ENCODE measurements at regions not wholly inside any gene's neighbourhood (a gene's known extent, or its start where the extent isn't known, plus 50 kb on each side); places are given as distances from the start of the nearest gene placed in this dataset.

- no peak for TF ChIP-seq CTCF (IDR thresholded peaks at IDR 0.05)
- no peak for TF ChIP-seq POLR2A (IDR thresholded peaks at IDR 0.05)
These were observed 60.0 kb upstream of the ZFAND3 start for GRCh38 chr6:37759221-37760144.
